ENCODE measurements at regions not wholly inside any gene's neighbourhood (a gene's known extent, or its start where the extent isn't known, plus 50 kb on each side); places are given as distances from the start of the nearest gene placed in this dataset.

- no peak for TF ChIP-seq NFIC (IDR thresholded peaks at IDR 0.05)
- TF ChIP-seq REST (IDR thresholded peaks at IDR 0.05; ENCODE audit: low read depth), result no peak
- TF ChIP-seq CREB1 (IDR thresholded peaks at IDR 0.05; ENCODE audit: low read depth), result no peak
- TF ChIP-seq FOXM1 (IDR thresholded peaks at IDR 0.05; ENCODE audit: borderline replicate concordance, low read depth), result no peak
- TF ChIP-seq CEBPB (IDR thresholded peaks at IDR 0.05), result no peak
- no peak for TF ChIP-seq USF1 (IDR thresholded peaks at IDR 0.05)
- TF ChIP-seq EP300 (IDR thresholded peaks at IDR 0.05; ENCODE audit: borderline replicate concordance), result no peak
These were observed 52.3 kb upstream of the HNF1B start for GRCh38 chr17:37797206-37797605.

GRCh38 chr17:37796076-37796475 lies 51.2 kb upstream of the HNF1B start:
- TF ChIP-seq EP300 (IDR thresholded peaks at IDR 0.05; ENCODE audit: borderline replicate concordance), result no peak
- TF ChIP-seq RAD21 (IDR thresholded peaks at IDR 0.05; ENCODE audit: low read depth), result no peak
- TF ChIP-seq REST (IDR thresholded peaks at IDR 0.05; ENCODE audit: low read depth), result no peak
- TF ChIP-seq MAX (IDR thresholded peaks at IDR 0.05), result no peak
- no peak for TF ChIP-seq ZBTB7A (IDR thresholded peaks at IDR 0.05; ENCODE audit: low read depth)
- no peak for TF ChIP-seq EGR1 (IDR thresholded peaks at IDR 0.05)

Measured in Ishikawa (cell line).